ENCODE measurements at regions not wholly inside any gene's neighbourhood (a gene's known extent, or its start where the extent isn't known, plus 50 kb on each side); places are given as distances from the start of the nearest gene placed in this dataset.

- DNase-seq (ENCODE audit: extremely low spot score): no peak
- TF ChIP-seq NFRKB (IDR thresholded peaks at IDR 0.05): no peak
- no peak for TF ChIP-seq ARNT (IDR thresholded peaks at IDR 0.05)
- TF ChIP-seq SP1 (IDR thresholded peaks at IDR 0.05): no peak
- no peak for TF ChIP-seq CTBP1 (IDR thresholded peaks at IDR 0.05; ENCODE audit: borderline replicate concordance)
- no peak for TF ChIP-seq ELF4 (IDR thresholded peaks at IDR 0.05)
- TF ChIP-seq HDGF (IDR thresholded peaks at IDR 0.05; ENCODE audit: borderline replicate concordance): no peak
- TF ChIP-seq TARDBP (IDR thresholded peaks at IDR 0.05): no peak
- no peak for TF ChIP-seq LEF1 (IDR thresholded peaks at IDR 0.05; ENCODE audit: borderline replicate concordance)
- no peak for TF ChIP-seq FOXK2 (IDR thresholded peaks at IDR 0.05)
- TF ChIP-seq FOXA1 (IDR thresholded peaks at IDR 0.05): no peak
- TF ChIP-seq SUZ12 (IDR thresholded peaks at IDR 0.05): no peak
- no peak for TF ChIP-seq PKNOX1 (IDR thresholded peaks at IDR 0.05)
- CTCF ChIA-PET: no interaction called here
- POLR2A ChIA-PET: no interaction called here
These were observed 933.5 kb upstream of the EEF2KMT start for GRCh38 chr16:6031102-6031501.

GRCh38 chr16:6027733-6028132, 930.1 kb upstream of the EEF2KMT start:
- ChIA-PET POLR2A (no interaction called here), CTCF (no interaction called here)
- DNase-seq (ENCODE audit: extremely low spot score): no peak
- TF ChIP-seq FOXA1 (IDR thresholded peaks at IDR 0.05) (no peak), ELF4 (IDR thresholded peaks at IDR 0.05) (no peak), NFRKB (IDR thresholded peaks at IDR 0.05) (no peak), FOXM1 (IDR thresholded peaks at IDR 0.05; ENCODE audit: borderline replicate concordance) (no peak), TARDBP (IDR thresholded peaks at IDR 0.05) (no peak), PKNOX1 (IDR thresholded peaks at IDR 0.05) (no peak), SUZ12 (IDR thresholded peaks at IDR 0.05) (no peak), FOXK2 (IDR thresholded peaks at IDR 0.05) (no peak), L3MBTL2 (conservative IDR thresholded peaks at IDR 0.05) (no peak), ZNF384 (IDR thresholded peaks at IDR 0.05) (no peak)

GRCh38 chr16:6023449-6023848, 925.9 kb upstream of the EEF2KMT start:
- DNase-seq (ENCODE audit: extremely low spot score): no peak
- ChIA-PET POLR2A (no interaction called here), CTCF (no interaction called here)
- TF ChIP-seq ELF4 (IDR thresholded peaks at IDR 0.05): no peak
- no peak for TF ChIP-seq BHLHE40 (IDR thresholded peaks at IDR 0.05; ENCODE audit: borderline replicate concordance)
- TF ChIP-seq FOXM1 (IDR thresholded peaks at IDR 0.05; ENCODE audit: borderline replicate concordance): no peak
- no peak for TF ChIP-seq FOXK2 (IDR thresholded peaks at IDR 0.05)

- ChIA-PET CTCF (no interaction called here), POLR2A (no interaction called here)
- TF ChIP-seq HDGF (IDR thresholded peaks at IDR 0.05; ENCODE audit: borderline replicate concordance) (no peak), SP1 (IDR thresholded peaks at IDR 0.05) (no peak), CTBP1 (IDR thresholded peaks at IDR 0.05; ENCODE audit: borderline replicate concordance) (no peak), ELF4 (IDR thresholded peaks at IDR 0.05) (no peak), FOXA1 (IDR thresholded peaks at IDR 0.05) (no peak), PKNOX1 (IDR thresholded peaks at IDR 0.05) (no peak)
- DNase-seq (ENCODE audit: extremely low spot score): no peak
These were observed 923.8 kb upstream of the EEF2KMT start for GRCh38 chr16:6021276-6021943.

GRCh38 chr16:6020162-6020985, 922.8 kb upstream of the EEF2KMT start:
- TF ChIP-seq HDGF (IDR thresholded peaks at IDR 0.05; ENCODE audit: borderline replicate concordance) (no peak), CTBP1 (IDR thresholded peaks at IDR 0.05; ENCODE audit: borderline replicate concordance) (no peak), FOXK2 (IDR thresholded peaks at IDR 0.05) (no peak), TARDBP (IDR thresholded peaks at IDR 0.05) (no peak), ELF4 (IDR thresholded peaks at IDR 0.05) (no peak), SUZ12 (IDR thresholded peaks at IDR 0.05) (no peak), FOXM1 (IDR thresholded peaks at IDR 0.05; ENCODE audit: borderline replicate concordance) (no peak), NFRKB (IDR thresholded peaks at IDR 0.05) (no peak), L3MBTL2 (conservative IDR thresholded peaks at IDR 0.05) (no peak), SP1 (IDR thresholded peaks at IDR 0.05) (no peak), LEF1 (IDR thresholded peaks at IDR 0.05; ENCODE audit: borderline replicate concordance) (no peak), PKNOX1 (IDR thresholded peaks at IDR 0.05) (no peak), FOXA1 (IDR thresholded peaks at IDR 0.05) (no peak)
- CTCF ChIA-PET: no interaction called here
- POLR2A ChIA-PET: no interaction called here
- no peak for DNase-seq (ENCODE audit: extremely low spot score)

GRCh38 chr16:6019490-6019991, 921.9 kb upstream of the EEF2KMT start:
- no peak for DNase-seq (ENCODE audit: extremely low spot score)
- ChIA-PET CTCF (no interaction called here), POLR2A (no interaction called here)
- TF ChIP-seq FOXM1 (IDR thresholded peaks at IDR 0.05; ENCODE audit: borderline replicate concordance) (no peak), TARDBP (IDR thresholded peaks at IDR 0.05) (no peak)
